ENCODE measurements at regions not wholly inside any gene's neighbourhood (a gene's known extent, or its start where the extent isn't known, plus 50 kb on each side); places are given as distances from the start of the nearest gene placed in this dataset.
"Not testable (repeated sequence)": the region's sequence is repeated elsewhere in the genome, so short reads cannot be mapped to it uniquely, and the experiment has no call there.

DNA sequence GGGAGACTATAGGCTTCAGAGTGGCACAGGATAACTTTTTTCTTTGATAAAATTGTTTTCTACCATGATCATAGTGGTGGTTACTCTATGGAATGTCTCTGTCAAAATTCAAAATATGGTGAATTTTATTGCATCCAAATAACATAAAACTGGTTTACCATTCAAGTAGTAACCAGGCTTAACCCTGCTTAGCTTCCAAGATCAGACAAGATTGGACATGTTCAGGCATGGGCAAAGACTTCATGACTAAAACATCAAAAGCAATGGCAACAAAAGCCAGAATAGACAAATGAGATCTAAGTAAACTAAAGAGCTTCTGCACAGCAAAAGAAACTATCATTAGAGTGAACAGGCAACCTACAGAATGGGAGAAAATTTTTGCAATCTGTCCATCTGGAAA lies 1070.1 kb upstream of the SLIT2 start:
- TF ChIP-seq, protein P1, sequence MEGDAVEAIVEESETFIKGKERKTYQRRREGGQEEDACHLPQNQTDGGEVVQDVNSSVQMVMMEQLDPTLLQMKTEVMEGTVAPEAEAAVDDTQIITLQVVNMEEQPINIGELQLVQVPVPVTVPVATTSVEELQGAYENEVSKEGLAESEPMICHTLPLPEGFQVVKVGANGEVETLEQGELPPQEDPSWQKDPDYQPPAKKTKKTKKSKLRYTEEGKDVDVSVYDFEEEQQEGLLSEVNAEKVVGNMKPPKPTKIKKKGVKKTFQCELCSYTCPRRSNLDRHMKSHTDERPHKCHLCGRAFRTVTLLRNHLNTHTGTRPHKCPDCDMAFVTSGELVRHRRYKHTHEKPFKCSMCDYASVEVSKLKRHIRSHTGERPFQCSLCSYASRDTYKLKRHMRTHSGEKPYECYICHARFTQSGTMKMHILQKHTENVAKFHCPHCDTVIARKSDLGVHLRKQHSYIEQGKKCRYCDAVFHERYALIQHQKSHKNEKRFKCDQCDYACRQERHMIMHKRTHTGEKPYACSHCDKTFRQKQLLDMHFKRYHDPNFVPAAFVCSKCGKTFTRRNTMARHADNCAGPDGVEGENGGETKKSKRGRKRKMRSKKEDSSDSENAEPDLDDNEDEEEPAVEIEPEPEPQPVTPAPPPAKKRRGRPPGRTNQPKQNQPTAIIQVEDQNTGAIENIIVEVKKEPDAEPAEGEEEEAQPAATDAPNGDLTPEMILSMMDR (IDR thresholded peaks at IDR 0.05): not testable (repeated sequence)
- not testable (repeated sequence) for TF ChIP-seq POLR2A, POLR2AphosphoS5 (IDR thresholded peaks at IDR 0.05)
